ENCODE measurements at regions not wholly inside any gene's neighbourhood (a gene's known extent, or its start where the extent isn't known, plus 50 kb on each side); places are given as distances from the start of the nearest gene placed in this dataset.

DNA sequence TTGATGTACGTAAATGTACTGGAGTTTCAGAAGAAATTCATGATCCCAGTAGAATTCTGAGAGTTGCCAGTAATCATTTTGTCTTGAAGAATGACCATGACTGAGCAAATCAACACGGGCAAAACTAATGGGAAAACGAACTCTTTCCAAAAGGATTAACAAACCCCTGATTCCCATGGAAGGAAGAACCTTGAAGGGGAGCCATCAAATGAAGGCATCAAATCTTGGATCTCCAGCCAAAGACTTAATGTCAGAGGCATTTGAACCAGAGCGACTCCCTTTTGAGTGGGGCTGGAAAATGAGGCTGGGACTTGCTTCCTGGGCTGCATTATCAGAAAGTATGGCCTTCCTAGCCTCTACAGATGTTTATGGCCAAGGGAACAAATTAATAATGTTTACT, 364.4 kb upstream of the PRKCQ start:
- WGBS, 4 donors = 81 to 85% (median 83%) methylated on average over 4 of the region's 4 CpGs
- intact Hi-C loops (cut with DNase I) = no loop called here

DNA sequence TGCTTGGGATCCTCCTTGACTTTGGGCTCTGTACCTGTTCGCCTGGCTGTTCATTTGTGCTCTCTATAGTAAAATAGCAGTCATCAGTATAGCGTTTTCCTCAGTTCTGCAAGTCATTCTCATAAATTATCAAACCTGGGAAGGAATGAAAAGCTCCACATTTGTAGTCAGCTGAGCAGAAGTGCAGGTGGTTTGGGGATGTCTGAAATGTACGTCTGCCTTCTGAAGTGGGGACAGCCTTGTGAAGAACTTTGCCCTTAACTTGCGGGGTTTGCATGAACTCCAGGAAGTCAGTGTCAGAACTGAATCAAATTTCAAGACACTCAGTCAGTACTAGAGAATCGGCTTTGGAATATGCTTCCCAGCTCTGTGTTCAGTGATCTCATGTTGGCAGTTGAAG, 358.3 kb upstream of the PRKCQ start:
- intact Hi-C loops (cut with DNase I) = no loop called here
- DNase-seq (no peak), ATAC-seq (no peak)
- no peak overlapping the region for H3K27ac ChIP-seq
- peaks cover 0 to 7% (median 0%) of the 10 kb centered on the region in 9 donors for H3K27me3 ChIP-seq
- no peak for TF ChIP-seq POLR2A (IDR thresholded peaks at IDR 0.05)
- 70 to 75% (median 72%) methylated on average over 5 of the region's 5 CpGs for WGBS, 4 donors
- H3K4me1 ChIP-seq = no peaks in the 10 kb centered on the region
- no peaks in the 10 kb centered on the region for H3K36me3 ChIP-seq
- H3K4me3 ChIP-seq = no peak overlapping the region
- H3K9me3 ChIP-seq = peaks cover 0 to 14% (median 4%) of the 10 kb centered on the region in 12 donors

More for the DNA sequence above, 364.4 kb upstream of the PRKCQ start:
- DNase-seq (no peak), ATAC-seq (no peak)
- no peaks in the 10 kb centered on the region for H3K9me3 ChIP-seq
- TF ChIP-seq, protein P1, sequence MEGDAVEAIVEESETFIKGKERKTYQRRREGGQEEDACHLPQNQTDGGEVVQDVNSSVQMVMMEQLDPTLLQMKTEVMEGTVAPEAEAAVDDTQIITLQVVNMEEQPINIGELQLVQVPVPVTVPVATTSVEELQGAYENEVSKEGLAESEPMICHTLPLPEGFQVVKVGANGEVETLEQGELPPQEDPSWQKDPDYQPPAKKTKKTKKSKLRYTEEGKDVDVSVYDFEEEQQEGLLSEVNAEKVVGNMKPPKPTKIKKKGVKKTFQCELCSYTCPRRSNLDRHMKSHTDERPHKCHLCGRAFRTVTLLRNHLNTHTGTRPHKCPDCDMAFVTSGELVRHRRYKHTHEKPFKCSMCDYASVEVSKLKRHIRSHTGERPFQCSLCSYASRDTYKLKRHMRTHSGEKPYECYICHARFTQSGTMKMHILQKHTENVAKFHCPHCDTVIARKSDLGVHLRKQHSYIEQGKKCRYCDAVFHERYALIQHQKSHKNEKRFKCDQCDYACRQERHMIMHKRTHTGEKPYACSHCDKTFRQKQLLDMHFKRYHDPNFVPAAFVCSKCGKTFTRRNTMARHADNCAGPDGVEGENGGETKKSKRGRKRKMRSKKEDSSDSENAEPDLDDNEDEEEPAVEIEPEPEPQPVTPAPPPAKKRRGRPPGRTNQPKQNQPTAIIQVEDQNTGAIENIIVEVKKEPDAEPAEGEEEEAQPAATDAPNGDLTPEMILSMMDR (IDR thresholded peaks at IDR 0.05) = no peak
- no peak for TF ChIP-seq POLR2A (IDR thresholded peaks at IDR 0.05)
- H3K4me1 ChIP-seq = no peaks in the 10 kb centered on the region
- H3K36me3 ChIP-seq = no peaks in the 10 kb centered on the region
- H3K27me3 ChIP-seq = peaks cover 0 to 6% (median 0%) of the 10 kb centered on the region in 9 donors
- H3K27ac ChIP-seq = no peak overlapping the region
- no peak overlapping the region for H3K4me3 ChIP-seq

DNA sequence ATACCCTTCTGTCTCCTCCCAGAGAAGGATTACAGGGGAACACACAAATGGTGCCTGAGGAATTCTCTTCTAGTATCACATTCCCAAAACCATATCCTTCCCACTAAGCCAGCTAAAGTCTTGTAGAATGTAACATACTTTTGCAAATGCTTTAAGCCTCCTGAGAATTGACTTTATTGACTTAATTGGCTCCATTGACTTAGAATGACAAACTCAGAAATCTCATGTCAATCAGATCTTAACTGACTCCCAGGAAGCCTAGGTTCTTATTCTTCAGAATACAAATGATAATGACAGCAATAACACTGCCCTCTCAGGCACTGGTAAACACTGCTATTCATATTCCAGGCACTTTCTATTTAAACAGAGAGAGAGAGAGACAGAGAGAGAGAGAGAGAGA, 356.9 kb upstream of the PRKCQ start:
- H3K27me3 ChIP-seq = peaks cover 0 to 7% (median 0%) of the 10 kb centered on the region in 9 donors
- no peaks in the 10 kb centered on the region for H3K4me1 ChIP-seq
- TF ChIP-seq, protein P1 (IDR thresholded peaks at IDR 0.05) = no peak
- TF ChIP-seq POLR2A (IDR thresholded peaks at IDR 0.05) = no peak
- H3K36me3 ChIP-seq = no peaks in the 10 kb centered on the region
- H3K9me3 ChIP-seq = peaks cover 0 to 14% (median 4%) of the 10 kb centered on the region in 12 donors
- no peak for ATAC-seq
- no peak overlapping the region for H3K4me3 ChIP-seq
- intact Hi-C loops (cut with DNase I) = no loop called here
- DNase-seq = no peak
- H3K27ac ChIP-seq = no peak overlapping the region

DNA sequence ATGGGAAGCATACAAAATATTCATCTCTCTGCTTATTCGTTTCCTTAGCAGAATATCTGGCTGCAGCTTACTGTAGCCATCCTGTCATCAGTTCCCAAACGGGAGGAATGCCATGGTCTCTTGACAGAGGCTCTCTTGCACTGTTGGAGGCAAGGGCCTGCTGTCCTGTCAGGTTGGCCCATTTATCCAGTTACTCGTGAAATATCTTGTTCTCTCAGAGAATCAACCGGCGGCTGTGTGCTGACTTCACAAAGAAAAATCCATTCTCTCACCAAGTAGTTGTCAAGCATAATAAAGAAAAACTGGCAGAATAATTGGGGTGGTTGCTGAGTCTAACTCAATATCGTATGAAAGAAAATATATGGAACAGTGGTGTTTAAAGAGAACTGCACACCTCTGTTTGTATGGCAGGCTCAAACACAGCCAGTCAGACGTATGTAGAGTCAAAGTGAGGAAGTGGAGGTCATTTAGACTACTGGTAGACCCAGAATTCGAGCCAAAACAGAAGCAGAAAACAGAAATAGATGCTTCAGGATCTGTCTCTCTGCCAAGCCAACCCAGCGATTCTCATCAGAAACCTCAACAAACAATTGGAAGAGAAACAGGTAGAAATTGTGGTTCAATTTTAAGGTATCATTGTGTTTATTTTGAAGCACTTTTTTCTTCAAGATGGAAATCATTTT, 349.2 kb upstream of the PRKCQ start:
- H3K27me3 ChIP-seq = peaks cover 0 to 5% (median 0%) of the 10 kb centered on the region in 9 donors
- H3K4me3 ChIP-seq = no peak overlapping the region
- intact Hi-C loops (cut with DNase I) = loop anchor here in 3 of 10 donors (5.0 to 10.0 kb wide), 3 partner anchors 196 to 488 kb away; partner anchors contain the start of gene SFMBT2 (in 1 of the 3)
- peaks cover 0 to 44% (median 2%) of the 10 kb centered on the region in 12 donors for H3K4me1 ChIP-seq
- TF ChIP-seq, protein P1 (IDR thresholded peaks at IDR 0.05) = no peak
- no peak for TF ChIP-seq POLR2A (IDR thresholded peaks at IDR 0.05)
- H3K27ac ChIP-seq = peak overlapping the region in 1 of 12 donors; percentile 63
- ATAC-seq (peak in 1 of 4 donors; percentile 54), DNase-seq (no peak)
- WGBS, 4 donors = 44 to 51% (median 49%) methylated on average over 9 of the region's 9 CpGs
- no peaks in the 10 kb centered on the region for H3K9me3 ChIP-seq
- H3K36me3 ChIP-seq = no peaks in the 10 kb centered on the region
